ENCODE measurements at regions not wholly inside any gene's neighbourhood (a gene's known extent, or its start where the extent isn't known, plus 50 kb on each side); places are given as distances from the start of the nearest gene placed in this dataset.
"Not testable (repeated sequence)": the region's sequence is repeated elsewhere in the genome, so short reads cannot be mapped to it uniquely, and the experiment has no call there.

DNA sequence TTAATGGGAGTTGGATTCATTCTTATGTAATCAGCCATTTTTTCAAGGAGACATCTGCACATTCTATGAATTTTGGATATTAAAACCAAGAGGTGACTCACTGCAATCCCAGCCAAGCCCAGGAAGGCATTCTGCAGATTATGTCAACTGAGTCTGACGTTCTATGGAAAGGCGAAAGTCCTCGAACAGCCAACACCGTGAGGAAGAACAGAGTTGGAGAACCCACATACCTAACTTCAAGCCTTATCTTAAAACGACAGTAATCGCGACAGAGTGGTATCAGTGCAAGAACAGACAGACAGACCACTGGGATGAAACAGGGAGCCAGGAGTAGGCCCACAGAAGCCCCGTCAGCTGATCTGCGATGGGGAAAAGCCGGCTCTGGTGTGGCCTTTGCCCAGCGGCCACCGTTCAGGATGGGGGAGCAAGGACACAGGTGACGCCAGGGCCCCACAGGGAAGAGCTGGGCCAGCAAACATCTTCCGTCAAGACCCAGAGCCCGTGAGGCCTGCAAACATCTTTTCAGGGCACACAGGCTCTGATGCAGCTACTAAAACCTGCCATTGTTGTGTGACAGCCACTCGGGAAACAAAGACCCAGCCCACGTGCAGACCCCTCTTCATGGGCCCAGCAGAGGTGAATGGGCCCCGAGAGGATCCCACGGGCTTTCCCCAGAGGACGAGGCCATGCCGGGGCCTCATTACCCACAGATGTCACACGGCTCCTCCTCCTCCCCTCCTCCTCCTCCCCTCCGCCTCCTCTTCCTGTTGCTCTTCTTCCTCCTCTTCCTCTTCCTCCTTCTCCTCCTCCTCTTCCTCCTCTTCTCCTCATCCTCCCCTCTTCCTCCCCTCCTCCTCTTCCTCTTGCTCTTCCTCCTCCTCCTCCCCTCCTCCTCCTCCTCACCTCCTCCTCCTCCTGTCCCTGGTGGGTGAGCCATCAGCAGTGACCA lies 277.6 kb downstream of the ADGRD1 start:
- Histone ChIP-seq H3K9ac (ENCODE audit: control insufficient read depth, extremely low read depth, insufficient read depth, low read length) (no peak overlapping the region), H2AFZ (ENCODE audit: control insufficient read depth, low read length) (no peak overlapping the region), H3K4me1 (ENCODE audit: control insufficient read depth, extremely low read depth, insufficient read depth, low read length) (no peaks in the 10 kb centered on the region), H3K9me3 (ENCODE audit: control insufficient read depth, low read depth, low read length) (peaks cover 1% of the 10 kb centered on the region), H3K4me3 (ENCODE audit: control insufficient read depth in 2 of 3, extremely low read depth in 1 of 3, insufficient read depth in 2 of 3, low read depth in 1 of 3, low read length in 3 of 3) (no peak overlapping the region), H4K20me1 (ENCODE audit: control insufficient read depth, extremely low read depth, insufficient read depth, low read length) (no peaks in the 10 kb centered on the region), H3K79me2 (ENCODE audit: control insufficient read depth, insufficient read depth, low read length) (no peaks in the 10 kb centered on the region), H3K9me1 (ENCODE audit: control insufficient read depth, extremely low read depth, insufficient read depth, low read length) (no peaks in the 10 kb centered on the region), H3K4me2 (ENCODE audit: control insufficient read depth, extremely low read depth, insufficient read depth, low read depth, low read length) (no peak overlapping the region), H3K36me3 (ENCODE audit: control insufficient read depth in 2 of 2, extremely low read depth in 1 of 2, insufficient read depth in 2 of 2, low read length in 2 of 2) (no peaks in the 10 kb centered on the region), H3K27me3 (ENCODE audit: control insufficient read depth, extremely low read depth, insufficient read depth, low read length) (no peaks in the 10 kb centered on the region), H3K27ac (ENCODE audit: control insufficient read depth, insufficient read depth, low read length) (no peak overlapping the region)
- dilution Hi-C loops (cut with MboI; ENCODE audit: extremely low pct_ligation_motif_present, low sequenced_read_pairs) = no loop called here
- FAIRE-seq (no peak), DNase-seq (ENCODE audit: low read depth, low spot score) (no peak)
- TF ChIP-seq EZH2 (IDR thresholded peaks at IDR 0.05; ENCODE audit: low read length) = no peak
- TF ChIP-seq, protein P1, sequence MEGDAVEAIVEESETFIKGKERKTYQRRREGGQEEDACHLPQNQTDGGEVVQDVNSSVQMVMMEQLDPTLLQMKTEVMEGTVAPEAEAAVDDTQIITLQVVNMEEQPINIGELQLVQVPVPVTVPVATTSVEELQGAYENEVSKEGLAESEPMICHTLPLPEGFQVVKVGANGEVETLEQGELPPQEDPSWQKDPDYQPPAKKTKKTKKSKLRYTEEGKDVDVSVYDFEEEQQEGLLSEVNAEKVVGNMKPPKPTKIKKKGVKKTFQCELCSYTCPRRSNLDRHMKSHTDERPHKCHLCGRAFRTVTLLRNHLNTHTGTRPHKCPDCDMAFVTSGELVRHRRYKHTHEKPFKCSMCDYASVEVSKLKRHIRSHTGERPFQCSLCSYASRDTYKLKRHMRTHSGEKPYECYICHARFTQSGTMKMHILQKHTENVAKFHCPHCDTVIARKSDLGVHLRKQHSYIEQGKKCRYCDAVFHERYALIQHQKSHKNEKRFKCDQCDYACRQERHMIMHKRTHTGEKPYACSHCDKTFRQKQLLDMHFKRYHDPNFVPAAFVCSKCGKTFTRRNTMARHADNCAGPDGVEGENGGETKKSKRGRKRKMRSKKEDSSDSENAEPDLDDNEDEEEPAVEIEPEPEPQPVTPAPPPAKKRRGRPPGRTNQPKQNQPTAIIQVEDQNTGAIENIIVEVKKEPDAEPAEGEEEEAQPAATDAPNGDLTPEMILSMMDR (optimal IDR thresholded peaks at IDR 0.05 in 1 of 3, IDR thresholded peaks at IDR 0.05 in 1 of 3, conservative IDR thresholded peaks at IDR 0.05 in 1 of 3; ENCODE audit: extremely low read depth in 1 of 3, insufficient read depth in 2 of 3, low read length in 3 of 3) = no peak

DNA sequence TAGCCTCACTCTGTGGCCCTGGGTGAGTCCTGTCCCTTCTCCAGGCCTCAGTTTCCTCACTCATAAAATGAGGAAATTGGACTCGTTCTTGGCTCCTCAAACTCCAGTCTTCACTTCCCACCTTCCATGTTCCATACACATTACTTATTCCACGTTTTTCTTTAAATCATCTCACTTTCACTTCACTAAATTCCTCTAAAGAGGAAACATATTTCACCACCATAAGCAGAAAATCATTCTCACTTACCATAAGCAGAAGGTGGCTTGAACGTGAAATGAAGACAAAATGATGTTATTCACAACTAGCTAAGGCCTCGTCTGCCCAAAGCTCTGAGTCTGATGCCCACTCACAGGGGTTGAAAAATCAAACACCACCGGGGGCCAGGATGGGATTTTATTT lies 278.3 kb downstream of the ADGRD1 start:
- Histone ChIP-seq H3K36me3 (ENCODE audit: control insufficient read depth in 2 of 2, extremely low read depth in 1 of 2, insufficient read depth in 2 of 2, low read length in 2 of 2) (no peaks in the 10 kb centered on the region), H3K4me3 (ENCODE audit: control insufficient read depth in 2 of 3, extremely low read depth in 1 of 3, insufficient read depth in 2 of 3, low read depth in 1 of 3, low read length in 3 of 3) (no peak overlapping the region), H3K27me3 (ENCODE audit: control insufficient read depth, extremely low read depth, insufficient read depth, low read length) (no peaks in the 10 kb centered on the region), H2AFZ (ENCODE audit: control insufficient read depth, low read length) (no peak overlapping the region), H3K79me2 (ENCODE audit: control insufficient read depth, insufficient read depth, low read length) (no peaks in the 10 kb centered on the region), H3K27ac (ENCODE audit: control insufficient read depth, insufficient read depth, low read length) (no peak overlapping the region), H3K4me2 (ENCODE audit: control insufficient read depth, extremely low read depth, insufficient read depth, low read depth, low read length) (no peak overlapping the region), H4K20me1 (ENCODE audit: control insufficient read depth, extremely low read depth, insufficient read depth, low read length) (no peaks in the 10 kb centered on the region), H3K9me1 (ENCODE audit: control insufficient read depth, extremely low read depth, insufficient read depth, low read length) (no peaks in the 10 kb centered on the region), H3K9ac (ENCODE audit: control insufficient read depth, extremely low read depth, insufficient read depth, low read length) (no peak overlapping the region), H3K4me1 (ENCODE audit: control insufficient read depth, extremely low read depth, insufficient read depth, low read length) (no peaks in the 10 kb centered on the region), H3K9me3 (ENCODE audit: control insufficient read depth, low read depth, low read length) (peaks cover 1% of the 10 kb centered on the region)
- DNase-seq (ENCODE audit: low read depth, low spot score) = no peak
- FAIRE-seq = no peak
- dilution Hi-C loops (cut with MboI; ENCODE audit: extremely low pct_ligation_motif_present, low sequenced_read_pairs) = no loop called here
- TF ChIP-seq, protein P1 (optimal IDR thresholded peaks at IDR 0.05 in 1 of 3, IDR thresholded peaks at IDR 0.05 in 1 of 3, conservative IDR thresholded peaks at IDR 0.05 in 1 of 3; ENCODE audit: extremely low read depth in 1 of 3, insufficient read depth in 2 of 3, low read length in 3 of 3) = no peak
- no peak for TF ChIP-seq EZH2 (IDR thresholded peaks at IDR 0.05; ENCODE audit: low read length)

DNA sequence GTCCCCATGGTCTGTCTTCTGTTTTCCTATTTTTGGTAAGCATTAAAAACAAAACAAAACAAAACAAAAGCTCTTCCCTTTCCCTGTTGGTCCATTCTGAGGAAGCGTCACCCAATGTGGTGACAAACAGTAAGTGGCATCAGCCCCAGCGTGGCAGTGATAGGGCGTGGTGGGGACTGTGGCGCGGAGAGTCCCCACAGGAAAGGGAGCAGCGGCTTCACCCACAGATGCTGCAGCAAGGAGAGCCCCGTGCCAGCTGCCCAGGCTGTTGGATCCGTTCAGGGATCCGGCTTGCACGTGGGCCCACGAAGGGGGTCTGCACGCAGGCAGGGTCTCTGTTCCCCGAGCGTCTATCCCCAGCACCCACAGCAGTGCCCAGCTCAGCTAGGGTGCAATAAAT lies 279.2 kb downstream of the ADGRD1 start:
- H2AFZ ChIP-seq (ENCODE audit: control insufficient read depth, low read length); dilution Hi-C loops (cut with MboI; ENCODE audit: extremely low pct_ligation_motif_present, low sequenced_read_pairs); H4K20me1 ChIP-seq (ENCODE audit: control insufficient read depth, extremely low read depth, insufficient read depth, low read length); FAIRE-seq; H3K4me3 ChIP-seq (ENCODE audit: control insufficient read depth in 2 of 3, extremely low read depth in 1 of 3, insufficient read depth in 2 of 3, low read depth in 1 of 3, low read length in 3 of 3); H3K4me1 ChIP-seq (ENCODE audit: control insufficient read depth, extremely low read depth, insufficient read depth, low read length); H3K27me3 ChIP-seq (ENCODE audit: control insufficient read depth, extremely low read depth, insufficient read depth, low read length); H3K36me3 ChIP-seq (ENCODE audit: control insufficient read depth in 2 of 2, extremely low read depth in 1 of 2, insufficient read depth in 2 of 2, low read length in 2 of 2); DNase-seq (ENCODE audit: low read depth, low spot score); H3K27ac ChIP-seq (ENCODE audit: control insufficient read depth, insufficient read depth, low read length); H3K9me1 ChIP-seq (ENCODE audit: control insufficient read depth, extremely low read depth, insufficient read depth, low read length); H3K9me3 ChIP-seq (ENCODE audit: control insufficient read depth, low read depth, low read length); H3K79me2 ChIP-seq (ENCODE audit: control insufficient read depth, insufficient read depth, low read length); H3K4me2 ChIP-seq (ENCODE audit: control insufficient read depth, extremely low read depth, insufficient read depth, low read depth, low read length); H3K9ac ChIP-seq (ENCODE audit: control insufficient read depth, extremely low read depth, insufficient read depth, low read length): not testable (repeated sequence)

Measured in keratinocyte (primary cell).